ENCODE measurements at regions not wholly inside any gene's neighbourhood (a gene's known extent, or its start where the extent isn't known, plus 50 kb on each side); places are given as distances from the start of the nearest gene placed in this dataset.

- Histone ChIP-seq H3K27me3 (no peaks in the 10 kb centered on the region), H3K36me3 (no peaks in the 10 kb centered on the region), H3K27ac (no peak overlapping the region), H3K9me3 (peaks cover 0 to 5% of the 10 kb centered on the region in 2 donors), H3K4me1 (no peaks in the 10 kb centered on the region), H3K4me3 (no peak overlapping the region)
- TF ChIP-seq POLR2AphosphoS5 (IDR thresholded peaks at IDR 0.05) (no peak), POLR2A (IDR thresholded peaks at IDR 0.05) (no peak), CTCF (IDR thresholded peaks at IDR 0.05) (no peak)
- intact Hi-C loops (cut with DNase I; ENCODE audit: low total_unique reads), result no loop called here
- no peak for DNase-seq (ENCODE audit: low spot score in 2 of 2)
Observed at GRCh38 chr4:29320947-29321620, 1399.1 kb upstream of the PCDH7 start.

- intact Hi-C loops (cut with DNase I; ENCODE audit: low total_unique reads), result no loop called here
- Histone ChIP-seq H3K4me3 (no peak overlapping the region), H3K9me3 (no peaks in the 10 kb centered on the region), H3K4me1 (no peaks in the 10 kb centered on the region), H3K27me3 (no peaks in the 10 kb centered on the region), H3K27ac (no peak overlapping the region), H3K36me3 (no peaks in the 10 kb centered on the region)
- no peak for DNase-seq (ENCODE audit: low spot score in 2 of 2)
- TF ChIP-seq POLR2AphosphoS5 (IDR thresholded peaks at IDR 0.05) (no peak), POLR2A (IDR thresholded peaks at IDR 0.05) (no peak), CTCF (IDR thresholded peaks at IDR 0.05) (no peak)
Observed at GRCh38 chr4:29326004-29326403, 1394.2 kb upstream of the PCDH7 start.

- H3K36me3 ChIP-seq, result no peaks in the 10 kb centered on the region
- no peak for DNase-seq (ENCODE audit: low spot score in 2 of 2)
- H3K27me3 ChIP-seq, result no peaks in the 10 kb centered on the region
- H3K9me3 ChIP-seq, result no peaks in the 10 kb centered on the region
- intact Hi-C loops (cut with DNase I; ENCODE audit: low total_unique reads), result no loop called here
- no peak overlapping the region for H3K27ac ChIP-seq
- H3K4me3 ChIP-seq, result no peak overlapping the region
- H3K4me1 ChIP-seq, result no peaks in the 10 kb centered on the region
- TF ChIP-seq POLR2AphosphoS5 (IDR thresholded peaks at IDR 0.05), result no peak
- no peak for TF ChIP-seq POLR2A (IDR thresholded peaks at IDR 0.05)
Observed at GRCh38 chr4:29326816-29327215, 1393.4 kb upstream of the PCDH7 start.

- DNase-seq (ENCODE audit: low spot score in 2 of 2), result no peak
- no peak for TF ChIP-seq CTCF (IDR thresholded peaks at IDR 0.05)
- no peak for TF ChIP-seq POLR2A (IDR thresholded peaks at IDR 0.05)
- TF ChIP-seq POLR2AphosphoS5 (IDR thresholded peaks at IDR 0.05), result no peak
- H3K27ac ChIP-seq, result no peak overlapping the region
- no peaks in the 10 kb centered on the region for H3K27me3 ChIP-seq
- no peaks in the 10 kb centered on the region for H3K4me1 ChIP-seq
- no peaks in the 10 kb centered on the region for H3K36me3 ChIP-seq
- H3K4me3 ChIP-seq, result no peak overlapping the region
- intact Hi-C loops (cut with DNase I; ENCODE audit: low total_unique reads), result no loop called here
- no peaks in the 10 kb centered on the region for H3K9me3 ChIP-seq
Observed at GRCh38 chr4:29336861-29337260, 1383.3 kb upstream of the PCDH7 start.

- Histone ChIP-seq H3K27me3 (no peaks in the 10 kb centered on the region), H3K4me1 (no peaks in the 10 kb centered on the region), H3K36me3 (no peaks in the 10 kb centered on the region), H3K27ac (no peak overlapping the region), H3K4me3 (no peak overlapping the region), H3K9me3 (peaks cover 0 to 6% of the 10 kb centered on the region in 2 donors)
- intact Hi-C loops (cut with DNase I; ENCODE audit: low total_unique reads), result no loop called here
- no peak for DNase-seq (ENCODE audit: low spot score in 2 of 2)
- TF ChIP-seq POLR2A (IDR thresholded peaks at IDR 0.05) (no peak), POLR2AphosphoS5 (IDR thresholded peaks at IDR 0.05) (no peak), CTCF (IDR thresholded peaks at IDR 0.05) (no peak)
Observed at GRCh38 chr4:29372971-29373370, 1347.2 kb upstream of the PCDH7 start.
